ENCODE measurements at regions not wholly inside any gene's neighbourhood (a gene's known extent, or its start where the extent isn't known, plus 50 kb on each side); places are given as distances from the start of the nearest gene placed in this dataset.

- no peak overlapping the region for H3K4me3 ChIP-seq (replicated peaks; ENCODE audit: insufficient read depth, low read length)
- no peak for DNase-seq (ENCODE audit: low read depth in 1 of 2, low spot score in 1 of 2)
- no peak overlapping the region for H3K27ac ChIP-seq (replicated peaks)
- no peak for TF ChIP-seq GABPA (IDR thresholded peaks at IDR 0.05; ENCODE audit: low read depth)
- no peak for TF ChIP-seq CTCF (IDR thresholded peaks at IDR 0.05; ENCODE audit: insufficient read depth, low read length)
- TF ChIP-seq REST (IDR thresholded peaks at IDR 0.05; ENCODE audit: insufficient replicate concordance, low read depth) = no peak
- no peak for TF ChIP-seq POLR2AphosphoS5 (IDR thresholded peaks at IDR 0.05; ENCODE audit: low read depth)
- no peak for TF ChIP-seq SPI1 (IDR thresholded peaks at IDR 0.05; ENCODE audit: borderline replicate concordance, low read depth)
- no peaks in the 10 kb centered on the region for H3K27me3 ChIP-seq (ENCODE audit: insufficient read depth, poor library complexity, severe bottlenecking)
These were observed 57.9 kb upstream of the FGGY start for GRCh38 chr1:59238993-59239392.

DNA sequence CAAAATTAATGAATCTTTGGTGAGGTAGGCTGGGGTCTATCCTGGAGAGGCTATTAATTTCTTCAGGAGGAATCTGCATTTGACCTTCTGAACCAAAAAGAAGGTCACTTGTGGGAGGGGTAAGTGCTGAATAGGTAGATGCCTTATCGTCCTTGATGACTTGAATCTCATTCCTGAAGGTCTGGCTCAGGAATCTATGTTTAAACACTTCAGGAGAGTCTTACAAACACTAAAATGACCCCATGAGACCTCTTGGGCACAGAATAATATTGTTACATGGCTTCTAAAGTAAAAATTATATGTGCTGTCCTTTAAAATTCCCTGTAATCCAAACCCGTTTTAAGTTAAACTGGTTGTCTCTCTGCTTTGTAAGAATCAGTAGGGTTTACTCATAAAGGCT is 55.0 kb upstream of the FGGY start:
- H3K27me3 ChIP-seq (ENCODE audit: insufficient read depth, poor library complexity, severe bottlenecking) = no peaks in the 10 kb centered on the region
- H3K4me3 ChIP-seq (replicated peaks; ENCODE audit: insufficient read depth, low read length) = no peak overlapping the region
- no peak for DNase-seq (ENCODE audit: low read depth in 1 of 2, low spot score in 1 of 2)
- H3K27ac ChIP-seq (replicated peaks) = no peak overlapping the region
- TF ChIP-seq REST (IDR thresholded peaks at IDR 0.05; ENCODE audit: insufficient replicate concordance, low read depth) (no peak), POLR2AphosphoS5 (IDR thresholded peaks at IDR 0.05; ENCODE audit: low read depth) (no peak), CTCF (IDR thresholded peaks at IDR 0.05; ENCODE audit: insufficient read depth, low read length) (no peak), GABPA (IDR thresholded peaks at IDR 0.05; ENCODE audit: low read depth) (no peak), SPI1 (IDR thresholded peaks at IDR 0.05; ENCODE audit: borderline replicate concordance, low read depth) (no peak)

- DNase-seq (ENCODE audit: low read depth in 1 of 2, low spot score in 1 of 2) = no peak
- H3K4me3 ChIP-seq (replicated peaks; ENCODE audit: insufficient read depth, low read length) = no peak overlapping the region
- TF ChIP-seq REST (IDR thresholded peaks at IDR 0.05; ENCODE audit: insufficient replicate concordance, low read depth) (no peak), CTCF (IDR thresholded peaks at IDR 0.05; ENCODE audit: insufficient read depth, low read length) (no peak), POLR2AphosphoS5 (IDR thresholded peaks at IDR 0.05; ENCODE audit: low read depth) (no peak), GABPA (IDR thresholded peaks at IDR 0.05; ENCODE audit: low read depth) (no peak), SPI1 (IDR thresholded peaks at IDR 0.05; ENCODE audit: borderline replicate concordance, low read depth) (no peak)
- H3K27me3 ChIP-seq (ENCODE audit: insufficient read depth, poor library complexity, severe bottlenecking) = no peaks in the 10 kb centered on the region
- H3K27ac ChIP-seq (replicated peaks) = no peak overlapping the region
These were observed 54.5 kb upstream of the FGGY start for GRCh38 chr1:59242370-59242769.

Measured in HL-60 (cell line).